ENCODE measurements at regions not wholly inside any gene's neighbourhood (a gene's known extent, or its start where the extent isn't known, plus 50 kb on each side); places are given as distances from the start of the nearest gene placed in this dataset.
A peak's percentile ranks its signal among the peaks of the same experiment; 100 is the strongest.

DNA sequence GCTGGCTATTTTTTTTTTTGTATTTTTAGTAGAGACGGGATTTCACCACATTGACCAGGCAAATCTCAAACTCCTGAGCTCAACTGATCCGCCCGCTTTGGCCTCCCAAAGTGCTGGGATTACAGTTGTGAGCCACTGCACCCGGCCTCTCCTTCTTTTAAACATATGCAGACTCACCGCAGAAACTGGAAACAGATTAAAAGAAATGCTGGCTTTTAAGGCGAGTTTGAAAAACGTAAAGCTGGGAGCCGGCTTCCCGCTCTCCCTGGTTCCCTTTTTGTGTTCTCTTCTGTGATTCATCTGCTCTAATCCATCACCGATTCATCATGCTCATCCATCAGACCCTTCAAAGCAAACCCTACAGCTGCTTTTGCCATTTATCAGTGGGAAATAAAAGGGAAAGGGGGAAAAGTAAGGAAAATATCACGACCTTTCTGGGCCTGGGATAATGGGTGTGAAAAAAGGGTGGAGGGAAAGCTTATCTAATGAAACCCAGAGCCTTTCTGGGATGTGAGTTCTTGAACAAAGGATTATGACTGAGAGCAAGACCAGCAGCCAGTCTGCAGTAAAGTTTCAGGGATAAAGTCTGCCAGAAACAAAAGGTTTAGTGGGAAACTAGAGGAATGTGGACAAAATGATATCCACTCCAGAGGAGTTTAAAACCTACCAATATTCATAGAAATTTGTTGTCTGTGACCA is 92.3 kb upstream of the LRIG1 start:
- no peak for DNase-seq (ENCODE audit: low spot score)

DNA sequence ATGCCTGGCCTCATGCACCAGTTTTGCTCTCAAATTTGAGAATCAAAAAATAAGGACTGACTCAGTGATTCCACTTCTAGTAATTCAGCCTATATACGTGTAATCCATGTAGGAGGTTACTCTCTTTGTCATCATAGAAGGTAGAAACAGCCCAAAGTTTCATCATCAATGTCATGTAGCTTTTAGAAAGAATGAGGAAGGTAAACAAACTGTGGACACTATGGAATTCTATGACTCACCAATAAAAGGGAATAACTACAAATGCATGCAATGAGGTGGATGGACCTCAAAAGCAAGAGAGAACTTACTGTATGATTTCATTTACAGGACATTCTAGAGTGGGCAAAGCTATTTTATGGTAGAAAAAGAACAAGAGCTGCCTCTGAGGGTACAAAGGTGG is 93.2 kb upstream of the LRIG1 start:
- peak; percentile 57 for DNase-seq (ENCODE audit: low spot score)

DNA sequence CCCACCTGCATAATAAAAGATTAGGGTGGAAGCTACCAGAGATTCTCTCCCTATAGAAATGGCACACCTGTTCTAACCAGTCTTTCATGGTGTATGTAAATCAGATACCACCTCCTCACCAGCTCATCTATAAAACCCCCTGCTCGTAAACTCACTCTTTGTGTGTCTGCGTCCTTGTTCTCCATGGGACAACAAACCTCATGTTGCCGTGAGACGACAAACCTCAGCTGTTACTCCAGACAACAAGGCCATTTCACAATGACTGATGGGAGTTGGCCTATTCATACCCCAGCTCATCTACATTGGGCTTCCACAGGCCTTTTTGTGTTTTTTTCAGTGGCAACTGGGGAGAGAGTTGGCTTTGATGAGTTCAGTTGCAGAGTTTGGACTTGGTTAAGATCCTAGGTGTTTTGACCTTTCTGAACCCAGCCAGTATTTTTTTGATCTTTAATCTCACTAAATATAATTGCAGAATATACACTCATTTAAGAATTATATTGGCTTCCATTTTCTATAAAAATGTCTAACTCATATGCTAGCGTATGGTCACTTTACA is 96.6 kb upstream of the LRIG1 start:
- DNase-seq (ENCODE audit: low spot score) = no peak

DNA sequence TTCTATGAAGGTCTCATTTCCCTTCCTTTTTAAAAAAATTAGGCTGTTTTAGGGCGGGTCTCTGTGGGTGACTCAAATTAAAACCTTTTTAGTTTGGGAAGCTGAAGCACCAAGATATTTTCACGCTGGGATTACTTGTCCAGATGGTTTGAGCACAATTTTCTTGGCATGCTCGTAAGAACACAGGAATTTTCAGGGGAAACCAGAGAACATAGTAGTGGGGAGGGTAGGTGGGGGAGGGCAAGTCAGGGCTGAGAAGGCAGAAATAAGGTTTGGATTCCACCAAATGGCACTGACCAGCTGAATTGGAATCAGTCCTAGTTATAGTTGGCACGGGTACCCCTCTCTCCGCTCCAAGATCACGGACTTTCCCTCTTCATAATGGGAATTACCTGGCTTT is 97.3 kb upstream of the LRIG1 start:
- DNase-seq (ENCODE audit: low spot score) = no peak

DNA sequence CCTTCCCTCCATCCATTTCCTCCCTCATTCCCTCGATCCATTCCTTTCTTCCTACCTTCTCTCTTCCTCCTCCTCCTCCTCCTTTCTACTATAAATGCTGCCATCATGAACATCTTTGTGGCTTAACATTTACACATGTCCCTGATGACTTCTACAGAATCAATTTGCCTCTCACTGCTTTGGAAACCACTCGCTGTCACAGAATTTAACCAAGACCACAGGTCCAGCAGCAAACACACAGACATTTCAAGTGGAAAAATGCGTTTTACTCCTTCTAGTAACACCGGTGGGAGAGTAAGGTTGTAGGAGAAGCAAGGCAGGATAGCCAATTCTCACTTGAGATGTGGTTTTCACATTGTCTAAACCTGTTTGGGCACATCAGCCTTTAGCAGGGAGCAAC is 101.4 kb upstream of the LRIG1 start:
- no peak for DNase-seq (ENCODE audit: low spot score)

DNA sequence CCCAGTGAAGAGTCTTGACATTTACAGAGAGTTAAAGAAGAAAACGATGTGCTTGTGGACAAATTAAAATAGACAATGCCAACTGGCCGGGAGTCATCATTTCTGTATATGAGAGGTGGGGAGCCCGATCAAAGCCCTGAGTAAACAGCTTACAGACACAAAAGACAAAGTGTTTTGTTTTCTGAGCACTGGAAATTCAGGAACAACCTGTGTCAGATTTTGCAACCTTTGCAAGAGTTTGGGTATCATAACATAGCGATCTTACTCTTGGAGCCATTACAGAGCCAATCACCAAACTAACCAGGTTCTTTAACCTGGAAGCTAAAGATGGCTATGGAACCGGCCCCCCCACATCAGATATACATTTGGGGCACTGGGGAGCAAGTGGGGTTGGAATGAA is 101.9 kb upstream of the LRIG1 start:
- DNase-seq (ENCODE audit: low spot score) = no peak

DNA sequence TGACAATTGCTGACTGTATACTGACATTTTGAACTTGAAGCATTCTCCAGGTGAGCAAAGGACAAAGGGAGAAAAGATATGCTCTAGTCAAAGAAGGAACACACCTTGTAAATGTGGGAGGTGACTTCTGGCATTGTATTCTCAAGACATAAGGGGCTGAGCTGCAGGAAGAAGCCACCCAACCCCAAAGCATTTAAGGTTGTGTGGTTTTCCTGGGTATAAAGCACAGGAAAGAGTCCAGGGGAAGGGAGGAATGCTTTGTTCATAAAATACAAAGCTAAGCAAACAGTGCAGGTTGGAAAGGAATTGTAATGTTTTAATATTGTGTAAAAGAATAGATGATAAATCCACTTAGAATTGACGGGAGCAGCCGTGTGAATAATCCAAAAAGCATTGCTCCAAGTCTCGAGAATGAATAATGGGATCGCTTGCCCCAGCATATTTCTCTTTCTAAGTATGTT is 102.4 kb upstream of the LRIG1 start:
- DNase-seq (ENCODE audit: low spot score) = no peak

DNA sequence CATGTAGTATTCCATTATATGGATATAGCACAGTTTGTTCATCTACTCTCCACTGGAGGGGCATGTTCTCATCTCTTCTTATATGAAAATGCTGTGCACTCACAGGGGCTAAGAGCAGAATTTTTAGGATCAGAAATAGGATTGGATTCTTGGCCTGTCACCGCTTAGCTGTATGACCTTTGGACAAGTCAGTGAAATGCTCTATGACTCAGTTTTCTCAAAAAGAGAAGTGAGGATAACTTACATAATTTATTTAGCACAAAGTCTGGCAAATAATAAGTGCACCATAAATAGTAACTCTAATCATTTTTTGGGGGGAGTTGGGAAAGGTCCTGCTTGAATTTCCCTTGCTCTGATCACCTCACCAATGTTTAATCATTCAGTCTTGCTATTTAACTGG is 103.7 kb upstream of the LRIG1 start:
- DNase-seq (ENCODE audit: low spot score) = no peak

DNA sequence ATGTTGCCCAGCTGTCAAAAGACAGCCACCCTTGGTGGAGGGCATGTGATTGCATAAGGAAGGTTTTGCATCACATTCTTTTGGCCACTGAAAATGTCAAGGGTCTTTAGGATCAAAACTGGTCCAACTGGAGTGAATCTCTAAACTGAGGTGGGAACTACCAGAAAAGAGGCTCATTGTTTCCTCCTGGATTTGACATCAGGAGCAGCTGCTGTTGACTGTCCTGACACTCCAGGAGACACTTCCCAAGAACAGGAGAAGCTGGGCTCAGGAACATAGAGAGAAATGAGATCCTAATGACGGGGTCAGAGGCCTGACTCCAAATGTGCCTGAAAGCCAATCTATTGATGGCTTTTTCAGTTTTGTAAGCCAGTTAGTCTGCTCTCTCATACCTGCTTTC is 105.3 kb upstream of the LRIG1 start:
- DNase-seq (ENCODE audit: low spot score) = no peak

DNA sequence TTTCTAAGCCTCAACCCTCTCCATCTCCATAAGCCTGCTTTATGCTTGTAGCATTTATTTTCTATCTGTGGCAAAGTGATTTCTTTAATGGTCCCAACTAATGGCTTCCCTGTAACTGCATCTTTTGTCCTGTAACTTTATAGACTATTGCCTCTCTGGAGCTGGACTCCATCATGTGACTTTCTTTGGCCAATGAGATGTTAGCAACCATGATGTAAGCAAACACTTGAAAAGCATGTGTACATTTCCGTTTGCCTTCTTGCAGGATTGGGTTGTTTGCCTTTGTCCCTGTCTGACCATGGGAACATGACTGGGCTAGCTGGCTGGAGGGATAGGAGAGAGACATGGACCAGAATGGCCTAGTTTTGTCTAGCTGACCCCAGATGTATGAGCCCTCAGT is 106.0 kb upstream of the LRIG1 start:
- no peak for DNase-seq (ENCODE audit: low spot score)

DNA sequence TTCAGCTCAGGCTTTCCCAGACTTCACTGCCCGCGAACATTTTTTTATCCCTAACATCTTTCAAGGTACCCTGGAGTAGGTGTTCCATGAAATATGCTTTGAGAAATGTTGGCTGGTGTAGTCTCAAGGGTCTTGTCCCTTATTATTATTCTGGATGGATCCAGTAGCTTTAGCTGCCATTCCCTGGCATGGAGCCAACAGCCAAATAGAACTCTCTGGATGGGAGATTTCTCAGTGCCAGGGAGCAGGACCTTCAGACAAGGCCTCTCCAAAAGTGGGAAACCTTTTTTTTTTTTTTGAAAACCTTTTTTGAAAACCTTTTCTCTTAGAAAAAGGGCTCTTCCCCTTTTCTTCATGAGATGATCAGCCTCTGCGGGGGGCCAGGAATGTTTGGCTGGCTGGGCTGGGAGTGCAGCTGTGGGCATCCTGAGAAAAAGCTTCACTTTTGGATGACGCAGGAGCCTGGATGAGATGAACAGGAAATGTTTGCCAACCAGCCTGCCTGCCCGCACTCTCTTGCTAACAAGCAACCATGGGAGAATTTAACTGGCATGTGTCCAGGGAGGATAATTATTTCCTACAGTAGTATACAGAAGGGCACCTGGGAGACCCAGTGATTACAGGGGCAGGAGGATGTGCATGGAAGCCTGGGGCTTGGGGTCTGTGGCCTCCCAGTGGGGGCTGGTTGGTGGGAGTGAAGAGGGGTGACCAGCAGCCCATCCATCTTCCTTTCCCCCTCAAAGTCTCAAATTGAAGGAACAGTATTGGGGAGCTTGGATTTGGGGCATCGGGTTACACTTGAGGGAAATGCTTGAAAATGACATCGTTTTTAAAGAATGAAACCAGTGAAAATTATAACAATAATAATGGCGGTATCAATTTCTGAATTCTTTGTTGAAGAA is 109.1 kb upstream of the LRIG1 start:
- no peak for DNase-seq (ENCODE audit: low spot score)

DNA sequence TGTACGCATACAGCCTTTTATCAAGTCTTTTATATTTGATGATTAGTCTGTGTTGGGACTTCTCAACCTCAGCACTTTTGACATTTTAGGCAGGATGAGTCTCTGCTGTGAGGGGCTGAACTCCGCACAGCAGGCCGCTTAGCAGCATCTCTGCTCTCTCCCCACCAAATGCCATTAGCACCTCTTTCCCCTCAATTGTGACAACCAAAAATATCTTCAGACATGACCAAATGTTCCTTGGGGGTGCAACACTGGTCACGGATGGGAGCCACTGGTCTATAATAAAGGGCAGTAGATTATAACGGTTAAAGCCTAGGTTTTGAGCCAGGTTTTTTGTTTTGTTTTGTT is 109.7 kb upstream of the LRIG1 start:
- DNase-seq (ENCODE audit: low spot score) = no peak

DNA sequence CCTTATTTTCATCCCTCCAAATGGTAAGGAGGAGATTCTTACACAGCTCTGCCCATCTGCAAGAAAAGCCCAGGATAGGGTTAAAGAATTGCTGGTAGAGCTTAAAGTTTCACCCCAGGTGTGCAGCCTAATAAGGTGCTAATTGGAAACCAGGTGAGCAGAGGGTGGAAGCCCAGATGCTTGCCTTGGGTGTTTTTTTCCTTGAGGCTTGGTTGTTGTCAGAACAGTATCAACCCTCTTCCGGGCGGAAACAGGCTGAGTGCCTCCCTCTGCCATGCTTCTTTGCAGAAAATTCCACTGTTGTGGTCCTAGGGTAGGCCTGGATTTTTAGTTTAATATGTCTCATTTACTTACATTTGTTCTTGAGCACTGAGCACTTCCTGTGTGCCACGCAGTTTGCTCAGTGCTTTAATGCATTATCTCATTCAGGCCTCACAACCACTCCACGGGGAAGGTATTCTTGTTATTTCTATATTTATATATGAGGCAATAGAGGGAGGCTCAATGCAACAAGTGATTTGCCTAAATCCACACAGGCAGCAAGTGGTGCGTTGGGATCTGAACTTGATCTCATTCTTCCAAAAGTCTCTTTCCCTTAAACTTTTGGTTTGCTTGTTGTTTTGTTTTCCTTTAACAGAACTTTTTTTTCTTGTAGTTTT is 115.0 kb upstream of the LRIG1 start:
- no peak for DNase-seq (ENCODE audit: low spot score)

DNA sequence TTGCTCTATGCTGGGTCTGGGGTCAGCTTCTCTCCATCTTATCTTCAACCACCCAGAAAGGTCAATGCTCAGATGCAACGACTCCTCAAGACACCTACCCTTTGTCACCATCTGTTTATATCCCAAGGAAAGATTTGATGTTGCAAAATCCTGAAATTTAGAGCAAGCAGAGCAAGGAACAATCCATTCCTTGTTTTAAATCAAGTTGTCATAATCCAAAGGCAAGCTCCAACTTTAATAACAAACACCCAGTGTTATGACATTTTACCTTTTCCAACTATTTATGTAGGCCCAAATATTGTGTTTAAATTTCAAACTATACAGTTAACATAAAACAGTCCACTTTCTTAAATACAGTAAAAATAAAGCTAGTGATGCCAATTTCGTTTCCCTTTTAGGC is 116.5 kb upstream of the LRIG1 start:
- DNase-seq (ENCODE audit: low spot score) = no peak

DNA sequence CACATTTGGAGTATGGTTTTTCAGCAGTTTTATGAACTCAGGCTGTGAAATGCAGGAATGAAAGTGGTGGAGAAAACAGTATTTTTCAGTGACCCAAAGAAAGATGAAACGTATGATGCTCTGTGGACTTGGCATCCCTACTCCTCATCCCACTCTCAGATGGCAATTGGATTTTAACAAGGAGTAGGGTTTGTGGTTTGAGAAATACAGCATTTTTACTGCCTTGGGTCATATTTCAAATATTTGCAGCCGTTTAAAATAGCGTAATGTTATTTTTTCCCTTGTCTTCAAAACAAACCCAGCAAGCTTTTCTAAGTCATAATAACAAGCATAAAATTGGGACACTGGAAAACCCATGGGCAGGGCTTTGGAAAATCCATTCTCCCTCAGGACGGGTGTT is 117.2 kb upstream of the LRIG1 start:
- peak; percentile 73 for DNase-seq (ENCODE audit: low spot score)

DNA sequence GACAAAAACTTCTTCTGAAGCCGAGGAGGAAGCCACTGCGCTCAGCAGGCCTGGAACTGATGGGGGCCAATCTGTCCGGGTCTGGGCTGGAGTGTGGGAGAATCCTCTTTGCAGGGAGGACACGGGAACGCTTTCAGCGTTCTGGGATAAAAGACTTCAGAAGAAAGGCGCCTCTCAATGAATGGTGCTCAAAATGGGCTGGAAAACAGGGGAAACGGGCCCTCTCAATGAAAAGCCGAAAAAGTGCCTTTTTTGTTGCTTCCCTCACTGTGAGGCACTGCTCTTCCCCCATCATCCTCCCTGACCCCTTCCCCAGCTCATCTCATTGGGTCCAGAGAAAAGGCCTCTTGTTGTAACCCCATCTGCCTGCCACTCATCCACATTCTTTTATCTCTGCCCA is 119.5 kb upstream of the LRIG1 start:
- DNase-seq (ENCODE audit: low spot score) = no peak

DNA sequence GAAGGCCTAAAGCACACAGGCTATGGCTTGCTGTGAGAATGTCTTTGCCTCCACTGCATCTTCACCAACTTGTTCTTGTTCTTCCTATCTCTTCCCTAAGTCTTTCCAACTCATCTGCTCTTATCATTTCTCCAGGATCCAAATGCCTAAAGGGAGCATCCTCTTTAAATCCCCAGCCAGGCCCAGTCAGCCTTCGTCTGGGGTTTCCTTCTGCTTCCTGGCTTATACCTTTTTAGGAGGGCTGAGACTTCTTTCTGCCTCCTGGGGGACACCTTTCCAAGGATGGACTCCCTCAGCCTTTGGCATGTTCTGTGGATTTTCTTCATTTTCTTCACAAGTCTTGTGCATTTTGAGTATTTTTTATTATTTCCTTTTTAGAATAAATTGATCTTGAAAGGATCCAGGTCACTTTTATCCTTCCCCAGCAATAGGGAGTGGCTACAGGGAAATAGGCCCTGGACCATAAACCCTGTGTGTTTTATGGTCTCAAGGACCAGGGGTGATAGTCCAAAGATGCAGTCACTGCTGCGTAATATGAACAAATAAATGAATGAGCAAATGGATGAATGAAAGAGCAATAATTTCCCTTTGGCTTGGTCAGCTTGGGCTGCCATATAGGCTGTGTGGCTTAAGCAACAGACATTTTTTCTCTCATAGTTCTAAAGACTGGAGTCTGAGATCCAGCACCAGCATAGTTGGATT is 122.1 kb upstream of the LRIG1 start:
- DNase-seq (ENCODE audit: low spot score) = no peak

DNA sequence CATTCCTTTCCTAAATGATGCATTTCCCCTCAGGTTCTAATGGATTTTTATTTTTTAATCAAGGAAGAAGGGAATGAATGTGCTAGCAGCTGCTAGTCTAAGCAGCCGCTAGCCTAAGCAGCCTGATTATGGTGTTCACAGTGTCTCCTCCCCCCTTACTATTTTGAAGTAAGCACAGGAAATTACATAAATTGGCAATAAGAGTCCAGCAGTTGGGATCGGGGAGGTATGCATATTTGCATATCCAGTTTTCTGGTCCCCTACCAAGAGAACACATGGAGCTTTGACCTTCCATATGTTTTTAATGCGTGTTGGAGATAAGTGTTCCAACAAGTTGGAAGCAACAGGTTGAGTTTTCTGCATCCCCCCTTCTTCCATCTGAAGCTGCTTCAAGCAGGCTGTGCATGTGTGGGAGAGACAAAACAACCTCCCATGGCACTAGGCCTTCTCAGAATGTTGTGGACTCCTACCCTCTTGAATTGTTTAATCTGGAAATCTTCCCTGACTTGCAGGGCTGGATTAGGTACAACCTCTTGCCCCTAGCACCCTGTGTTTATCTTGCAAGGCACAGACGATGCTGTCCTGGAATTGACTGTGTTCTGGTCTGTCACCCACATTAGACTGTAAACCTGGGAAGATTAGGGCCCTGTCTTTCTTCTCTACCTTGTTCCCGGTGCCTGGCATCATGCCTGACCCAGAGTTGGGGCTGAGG is 124.8 kb upstream of the LRIG1 start:
- DNase-seq (ENCODE audit: low spot score) = no peak

DNA sequence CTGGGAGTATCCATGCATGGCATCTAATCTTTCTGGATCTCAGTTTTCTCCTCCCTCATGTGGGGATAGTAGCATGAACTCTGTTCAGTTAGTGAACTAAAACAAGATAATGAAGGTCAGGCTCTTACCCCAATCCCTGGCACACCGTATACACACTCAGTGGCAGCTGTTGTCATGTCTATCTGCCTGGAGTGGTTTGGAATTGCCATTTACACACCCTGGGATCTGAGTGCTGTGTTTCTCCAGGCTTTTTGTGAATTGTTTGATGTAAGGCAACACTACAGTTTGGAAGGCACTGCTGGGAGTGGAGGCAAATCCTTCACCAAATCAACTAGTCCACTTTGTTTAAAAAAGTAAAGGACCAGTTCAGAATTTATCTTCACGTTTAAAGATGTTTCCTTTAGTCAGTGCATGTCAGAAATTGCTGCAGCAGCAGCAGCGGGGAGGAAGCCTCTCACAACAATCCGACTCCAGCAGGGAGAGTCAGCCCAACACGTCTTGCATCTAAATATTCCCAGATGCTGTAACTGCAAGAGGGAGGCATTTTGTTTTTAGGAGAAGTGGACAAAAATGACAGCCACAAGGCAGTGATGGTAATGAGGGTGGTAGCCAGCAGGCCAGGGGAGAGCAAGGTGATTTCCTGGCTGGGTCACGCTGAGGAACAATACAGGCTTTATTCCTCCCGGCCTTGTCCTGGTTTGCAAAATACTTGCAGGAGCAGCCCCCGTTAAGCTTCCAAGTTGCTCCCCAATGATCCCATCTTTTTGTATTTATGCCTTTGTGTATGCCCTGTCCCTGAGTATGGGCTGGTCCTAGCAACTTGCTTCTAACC is 128.5 kb upstream of the LRIG1 start:
- no peak for DNase-seq (ENCODE audit: low spot score)

DNA sequence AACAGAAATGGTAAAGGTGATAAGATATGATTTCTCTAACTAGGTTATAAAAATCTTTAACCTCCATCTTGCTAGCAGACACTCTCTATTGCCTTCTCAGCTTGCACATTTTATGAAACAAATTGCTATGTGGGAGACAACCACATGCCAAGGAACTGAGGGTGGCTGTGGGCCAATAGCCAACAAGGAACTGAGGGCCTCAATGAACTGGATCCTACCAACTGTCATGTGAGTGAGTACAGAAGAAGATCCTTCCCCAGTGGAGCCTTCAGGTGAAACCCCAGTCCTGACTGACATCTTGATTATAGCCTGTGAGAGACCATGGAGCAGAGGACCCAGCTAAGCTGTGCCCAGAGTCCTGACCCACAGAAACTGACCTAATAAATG is 129.2 kb upstream of the LRIG1 start:
- no peak for DNase-seq (ENCODE audit: low spot score)
